Mesothelial cell of epicardium (in vitro differentiated cells): ENCODE measurements at regions not wholly inside any gene's neighbourhood (a gene's known extent, or its start where the extent isn't known, plus 50 kb on each side); places are given as distances from the start of the nearest gene placed in this dataset.

ENCODE experiments used
- DNase-seq, 2 experiments: peaks; one replicate each; pipeline ENCODE4 v3.0.0; 2021; ENCODE audit warnings: low spot score in 2 of 2; ENCODE audit not compliant: unreplicated experiment in 2 of 2
- H3K27ac Mint-ChIP-seq: 2 replicates; pipeline ENCODE4 v1.8.0; 2021; ENCODE audit warnings: mixed read lengths
- H3K27me3 Mint-ChIP-seq: 2 replicates; pipeline ENCODE4 v1.8.0; 2021; ENCODE audit warnings: low read depth, mixed read lengths
- H3K36me3 Mint-ChIP-seq: 2 replicates; pipeline ENCODE4 v1.8.0; 2021; ENCODE audit warnings: mixed read lengths
- H3K4me1 Mint-ChIP-seq: 2 replicates; pipeline ENCODE4 v1.8.0; 2021; ENCODE audit warnings: mixed read lengths
- H3K4me3 Mint-ChIP-seq: 2 replicates; pipeline ENCODE4 v1.8.0; 2021; ENCODE audit warnings: mild to moderate bottlenecking, moderate library complexity, mixed read lengths
- H3K9me3 Mint-ChIP-seq: 2 replicates; pipeline ENCODE4 v1.8.0; 2021; ENCODE audit warnings: mixed read lengths
- CTCF ChIP-seq: fragments of 200-600 bp; sonication (generic); IDR thresholded peaks from one replicate; pipeline ENCODE4 v1.5.0; 2021; ENCODE audit warnings: antibody characterized with exemption; ENCODE audit not compliant: unreplicated experiment

- no peaks in the 10 kb centered on the region for H3K4me1 Mint-ChIP-seq
- no peak for TF ChIP-seq CTCF
- no peak for DNase-seq
- H3K9me3 Mint-ChIP-seq, result peaks cover 24% of the 10 kb centered on the region
- no peaks in the 10 kb centered on the region for H3K36me3 Mint-ChIP-seq
- H3K4me3 Mint-ChIP-seq, result no peak overlapping the region
- no peak overlapping the region for H3K27ac Mint-ChIP-seq
- H3K27me3 Mint-ChIP-seq, result no peaks in the 10 kb centered on the region
Observed at GRCh38 chr11:28627690-28628255, 519.6 kb downstream of the METTL15 start.

GRCh38 chr11:28625532-28625931 lies 517.3 kb downstream of the METTL15 start:
- no peak for TF ChIP-seq CTCF
- Mint-ChIP-seq H3K36me3 (no peaks in the 10 kb centered on the region), H3K27ac (no peak overlapping the region), H3K9me3 (peaks cover 24% of the 10 kb centered on the region), H3K4me1 (no peaks in the 10 kb centered on the region), H3K4me3 (no peak overlapping the region), H3K27me3 (no peaks in the 10 kb centered on the region)
- no peak for DNase-seq

- Mint-ChIP-seq H3K9me3 (peaks cover 13% of the 10 kb centered on the region), H3K4me1 (peaks cover 9% of the 10 kb centered on the region), H3K4me3 (no peak overlapping the region), H3K27me3 (no peaks in the 10 kb centered on the region), H3K36me3 (no peaks in the 10 kb centered on the region), H3K27ac (peak overlapping the region; percentile 23)
- no peak for TF ChIP-seq CTCF
- no peak for DNase-seq
Observed at GRCh38 chr11:28621753-28622152, 513.6 kb downstream of the METTL15 start.

GRCh38 chr11:28619846-28620540 lies 511.8 kb downstream of the METTL15 start:
- no peak for TF ChIP-seq CTCF
- no peak for DNase-seq

GRCh38 chr11:28618416-28618815 lies 510.2 kb downstream of the METTL15 start:
- no peak for DNase-seq
- Mint-ChIP-seq H3K9me3 (peaks cover 4% of the 10 kb centered on the region), H3K4me3 (no peak overlapping the region), H3K36me3 (no peaks in the 10 kb centered on the region), H3K27me3 (no peaks in the 10 kb centered on the region), H3K4me1 (peaks cover 9% of the 10 kb centered on the region), H3K27ac (no peak overlapping the region)
- no peak for TF ChIP-seq CTCF

More at GRCh38 chr11:28619846-28620540, 511.8 kb downstream of the METTL15 start:
- Mint-ChIP-seq H3K9me3 (peaks cover 11% of the 10 kb centered on the region), H3K4me1 (peaks cover 9% of the 10 kb centered on the region), H3K4me3 (no peak overlapping the region), H3K27me3 (no peaks in the 10 kb centered on the region), H3K27ac (no peak overlapping the region), H3K36me3 (no peaks in the 10 kb centered on the region)
